ENCODE measurements at regions not wholly inside any gene's neighbourhood (a gene's known extent, or its start where the extent isn't known, plus 50 kb on each side); places are given as distances from the start of the nearest gene placed in this dataset.
A peak's percentile ranks its signal among the peaks of the same experiment; 100 is the strongest.

DNA sequence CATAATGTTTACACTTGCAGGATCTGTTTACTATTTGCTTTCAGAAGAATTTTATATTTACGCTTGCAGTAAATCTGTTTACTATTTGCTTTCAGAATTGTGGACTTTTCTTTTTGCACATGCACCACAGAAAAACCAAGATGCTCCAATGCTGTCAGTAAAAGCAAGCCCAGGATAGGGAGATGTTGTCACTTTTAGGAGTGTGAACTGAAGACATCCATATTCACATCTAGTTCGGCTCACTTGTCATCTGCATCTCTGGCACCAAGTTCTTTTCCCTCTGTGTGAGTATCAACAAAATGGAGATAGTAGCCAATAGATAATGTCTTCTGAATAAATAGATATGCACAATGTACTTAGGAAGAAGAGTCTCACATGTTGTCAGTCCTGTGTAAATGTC is 109.3 kb upstream of the MXRA5 start:
- DNase-seq, result no peak
- Histone ChIP-seq H3K36me3 (no peaks in the 10 kb centered on the region), H3K27ac (no peak overlapping the region), H3K9me3 (peaks cover 0 to 14% (median 0%) of the 10 kb centered on the region in 11 donors), H3K27me3 (no peaks in the 10 kb centered on the region), H3K4me1 (peaks cover 0 to 7% (median 0%) of the 10 kb centered on the region in 9 donors), H3K4me3 (no peak overlapping the region)
- TF ChIP-seq, protein P1, sequence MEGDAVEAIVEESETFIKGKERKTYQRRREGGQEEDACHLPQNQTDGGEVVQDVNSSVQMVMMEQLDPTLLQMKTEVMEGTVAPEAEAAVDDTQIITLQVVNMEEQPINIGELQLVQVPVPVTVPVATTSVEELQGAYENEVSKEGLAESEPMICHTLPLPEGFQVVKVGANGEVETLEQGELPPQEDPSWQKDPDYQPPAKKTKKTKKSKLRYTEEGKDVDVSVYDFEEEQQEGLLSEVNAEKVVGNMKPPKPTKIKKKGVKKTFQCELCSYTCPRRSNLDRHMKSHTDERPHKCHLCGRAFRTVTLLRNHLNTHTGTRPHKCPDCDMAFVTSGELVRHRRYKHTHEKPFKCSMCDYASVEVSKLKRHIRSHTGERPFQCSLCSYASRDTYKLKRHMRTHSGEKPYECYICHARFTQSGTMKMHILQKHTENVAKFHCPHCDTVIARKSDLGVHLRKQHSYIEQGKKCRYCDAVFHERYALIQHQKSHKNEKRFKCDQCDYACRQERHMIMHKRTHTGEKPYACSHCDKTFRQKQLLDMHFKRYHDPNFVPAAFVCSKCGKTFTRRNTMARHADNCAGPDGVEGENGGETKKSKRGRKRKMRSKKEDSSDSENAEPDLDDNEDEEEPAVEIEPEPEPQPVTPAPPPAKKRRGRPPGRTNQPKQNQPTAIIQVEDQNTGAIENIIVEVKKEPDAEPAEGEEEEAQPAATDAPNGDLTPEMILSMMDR (IDR thresholded peaks at IDR 0.05), result no peak
- 75 to 80% methylated on average over 2 of the region's 2 CpGs for WGBS, 2 donors
- intact Hi-C loops (cut with DNase I), result no loop called here
- no peak for ATAC-seq

DNA sequence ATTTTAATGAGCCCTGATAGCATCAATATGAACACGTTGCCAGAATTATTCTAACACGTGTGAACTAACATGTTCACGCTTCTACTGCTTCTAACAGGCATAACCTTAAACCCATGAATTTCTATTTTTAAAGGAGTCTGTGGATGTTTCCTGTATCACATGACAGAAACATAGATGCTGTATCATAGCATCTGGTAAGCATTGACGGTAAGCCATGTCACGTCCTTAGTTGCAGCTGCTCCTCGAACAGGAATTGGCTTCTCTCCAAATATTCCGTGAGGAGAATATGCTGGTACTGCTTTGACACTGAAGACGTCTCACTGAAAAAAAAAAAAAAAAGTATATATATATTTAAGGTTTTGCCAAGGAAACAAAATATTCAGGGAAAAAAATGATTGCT is 105.1 kb upstream of the MXRA5 start:
- Histone ChIP-seq H3K36me3 (no peaks in the 10 kb centered on the region), H3K9me3 (peaks cover 0 to 14% (median 0%) of the 10 kb centered on the region in 11 donors), H3K4me3 (no peak overlapping the region), H3K27me3 (no peaks in the 10 kb centered on the region), H3K27ac (peak overlapping the region in 4 of 10 donors; percentile 43 to 69 (median 54)), H3K4me1 (peaks cover 0 to 32% (median 8%) of the 10 kb centered on the region in 9 donors)
- intact Hi-C loops (cut with DNase I), result no loop called here
- TF ChIP-seq, protein P1 (IDR thresholded peaks at IDR 0.05), result no peak
- DNase-seq (no peak), ATAC-seq (peak in 4 of 8 donors; percentile 44 to 67 (median 52))
- WGBS, 2 donors, result 32 to 45% methylated on average over 8 of the region's 8 CpGs

DNA sequence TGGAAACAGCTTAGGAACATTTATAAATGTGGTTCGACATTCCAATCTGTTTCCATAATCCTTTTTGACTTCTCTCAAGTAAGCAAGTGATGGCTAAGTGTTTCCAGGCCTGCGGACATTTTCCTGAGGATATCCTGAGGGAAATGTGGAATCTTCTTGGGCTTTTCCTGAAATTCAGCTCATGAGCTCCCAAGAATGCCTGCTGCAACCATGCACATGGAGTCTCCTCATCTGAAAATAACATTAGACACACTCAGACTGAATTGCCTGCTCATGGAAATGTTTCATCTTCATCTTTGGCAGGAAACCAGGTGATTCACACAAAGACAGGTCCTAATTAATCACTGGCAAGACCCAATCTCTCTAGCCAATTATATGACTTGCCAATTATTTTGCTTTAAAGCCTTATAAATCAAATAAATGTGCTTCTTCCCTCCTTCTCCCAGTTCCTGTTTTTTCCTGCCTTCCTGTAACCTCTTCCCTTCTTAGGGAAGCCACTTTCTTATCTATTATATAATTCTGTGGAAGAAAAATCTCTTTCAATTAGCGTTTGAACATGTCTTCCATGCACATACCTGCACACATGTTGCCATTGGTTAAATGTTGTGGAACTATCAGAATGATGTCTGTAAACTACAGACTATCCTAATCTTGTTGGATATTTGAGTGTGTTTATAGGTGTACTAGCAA is 104.6 kb upstream of the MXRA5 start:
- no peaks in the 10 kb centered on the region for H3K36me3 ChIP-seq
- WGBS, 2 donors, result 38 to 51% methylated on average over 3 of the region's 3 CpGs
- TF ChIP-seq, protein P1 (IDR thresholded peaks at IDR 0.05), result no peak
- H3K4me3 ChIP-seq, result no peak overlapping the region
- ATAC-seq (peak in 7 of 8 donors; percentile 33 to 87 (median 75)), DNase-seq (no peak)
- H3K27me3 ChIP-seq, result no peaks in the 10 kb centered on the region
- H3K9me3 ChIP-seq, result peaks cover 0 to 14% (median 0%) of the 10 kb centered on the region in 11 donors
- H3K4me1 ChIP-seq, result peaks cover 0 to 32% (median 8%) of the 10 kb centered on the region in 9 donors
- H3K27ac ChIP-seq, result peak overlapping the region in 5 of 10 donors; percentile 50 to 80 (median 55)
- intact Hi-C loops (cut with DNase I), result no loop called here

DNA sequence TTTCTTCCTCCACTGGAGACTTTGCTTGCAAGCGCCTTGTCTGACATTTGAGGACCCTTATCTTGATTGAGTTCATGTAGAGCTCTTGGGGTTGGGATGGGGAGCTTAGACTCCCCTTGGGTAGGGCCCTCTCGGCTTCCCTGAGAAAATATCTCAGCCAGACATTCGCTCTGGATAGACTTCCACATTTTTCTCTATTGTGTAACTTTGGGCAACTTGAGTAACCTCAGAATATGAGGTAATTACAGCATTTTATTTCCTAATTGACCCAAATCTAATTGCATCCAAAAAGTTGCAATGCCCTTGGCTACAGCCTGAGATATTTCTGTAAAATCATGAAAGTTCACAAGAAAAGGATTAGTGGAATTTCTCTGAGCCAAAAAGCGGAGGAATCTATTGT is 102.8 kb upstream of the MXRA5 start:
- ATAC-seq (peak in 3 of 8 donors; percentile 11 to 65 (median 28)), DNase-seq (no peak)
- Histone ChIP-seq H3K4me3 (no peak overlapping the region), H3K4me1 (peaks cover 0 to 32% (median 8%) of the 10 kb centered on the region in 9 donors), H3K36me3 (no peaks in the 10 kb centered on the region), H3K27ac (peak overlapping the region in 8 of 10 donors; percentile 35 to 80 (median 59)), H3K9me3 (peaks cover 0 to 8% (median 0%) of the 10 kb centered on the region in 11 donors), H3K27me3 (no peaks in the 10 kb centered on the region)
- intact Hi-C loops (cut with DNase I), result no loop called here
- TF ChIP-seq, protein P1 (IDR thresholded peaks at IDR 0.05), result no peak
- 54 to 62% methylated on average over 4 of the region's 4 CpGs for WGBS, 2 donors

Measured in heart right ventricle (tissue), 16 donors.